Ramos (cell line): ENCODE measurements at regions not wholly inside any gene's neighbourhood (a gene's known extent, or its start where the extent isn't known, plus 50 kb on each side); places are given as distances from the start of the nearest gene placed in this dataset.
"Not testable (repeated sequence)": the region's sequence is repeated elsewhere in the genome, so short reads cannot be mapped to it uniquely, and the experiment has no call there.

Experiments
- in situ Hi-C: fragments of 300-500 bp; cut with MboI; formaldehyde crosslinking; loops from one replicate; pipeline ENCODE4 v1.14.3; 2022; ENCODE audit warnings: low sequenced_read_pairs; ENCODE audit not compliant: unreplicated experiment

- in situ Hi-C loops, result no loop called here
Measured at GRCh38 chr3:56931836-56932235, 128.6 kb upstream of the SPATA12 start.

DNA sequence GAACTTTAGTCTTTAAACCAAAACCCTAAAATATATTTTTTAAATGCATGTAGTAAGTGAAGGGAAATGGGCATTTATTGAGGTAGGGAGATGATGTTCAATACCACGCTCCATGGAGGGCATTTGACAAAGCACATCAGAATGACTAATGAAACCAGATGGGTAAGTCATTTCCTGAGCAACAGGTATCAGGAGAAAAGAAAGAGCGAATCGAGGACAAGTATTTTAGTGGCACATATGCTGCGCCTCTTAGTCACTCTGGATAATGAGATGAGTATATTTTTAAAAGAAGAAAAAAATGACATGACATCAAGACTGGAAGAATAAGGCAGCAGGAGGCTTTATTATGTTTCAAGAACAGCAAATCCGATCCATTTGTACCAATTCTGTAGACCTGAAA lies 129.0 kb upstream of the ARHGEF3 start:
- in situ Hi-C loops, result no loop called here

DNA sequence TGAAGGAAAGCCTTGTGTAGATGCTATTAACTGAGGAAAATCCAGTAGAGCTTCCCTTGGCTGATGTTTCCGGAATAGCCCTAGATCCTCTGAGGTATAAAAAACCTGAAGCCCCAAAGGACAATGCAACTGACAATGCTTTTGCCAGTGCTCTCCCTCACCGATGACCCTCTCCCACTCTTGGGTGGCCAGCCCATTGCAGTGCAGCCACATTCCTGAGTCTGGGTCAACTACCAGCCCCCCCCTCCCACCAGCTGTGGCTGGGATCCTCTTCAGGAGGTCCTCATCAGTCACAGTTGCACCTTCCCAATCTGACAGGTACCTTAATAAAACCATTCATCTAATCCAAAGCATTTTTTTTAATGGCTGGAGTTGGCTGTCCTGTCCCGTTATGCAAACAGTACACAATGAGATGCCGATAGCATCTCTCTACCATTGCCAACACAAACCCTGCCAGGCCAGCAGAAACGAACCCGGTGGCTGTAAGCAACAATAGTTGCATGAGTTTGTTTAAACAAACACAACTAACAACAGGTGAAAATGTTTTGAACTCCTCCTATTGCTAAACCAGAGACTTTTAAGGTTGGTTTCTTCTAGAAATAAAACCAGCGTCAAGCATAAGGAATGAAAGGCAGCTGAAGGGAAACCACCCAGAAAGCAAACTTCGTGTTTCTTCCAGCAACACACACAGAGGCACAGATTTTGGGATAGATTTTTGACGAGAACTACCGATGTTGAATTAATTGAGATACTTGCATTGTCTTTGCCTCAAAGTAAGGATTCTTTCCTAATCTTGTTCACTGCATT lies 128.3 kb upstream of the ARHGEF3 start:
- in situ Hi-C loops, result no loop called here

DNA sequence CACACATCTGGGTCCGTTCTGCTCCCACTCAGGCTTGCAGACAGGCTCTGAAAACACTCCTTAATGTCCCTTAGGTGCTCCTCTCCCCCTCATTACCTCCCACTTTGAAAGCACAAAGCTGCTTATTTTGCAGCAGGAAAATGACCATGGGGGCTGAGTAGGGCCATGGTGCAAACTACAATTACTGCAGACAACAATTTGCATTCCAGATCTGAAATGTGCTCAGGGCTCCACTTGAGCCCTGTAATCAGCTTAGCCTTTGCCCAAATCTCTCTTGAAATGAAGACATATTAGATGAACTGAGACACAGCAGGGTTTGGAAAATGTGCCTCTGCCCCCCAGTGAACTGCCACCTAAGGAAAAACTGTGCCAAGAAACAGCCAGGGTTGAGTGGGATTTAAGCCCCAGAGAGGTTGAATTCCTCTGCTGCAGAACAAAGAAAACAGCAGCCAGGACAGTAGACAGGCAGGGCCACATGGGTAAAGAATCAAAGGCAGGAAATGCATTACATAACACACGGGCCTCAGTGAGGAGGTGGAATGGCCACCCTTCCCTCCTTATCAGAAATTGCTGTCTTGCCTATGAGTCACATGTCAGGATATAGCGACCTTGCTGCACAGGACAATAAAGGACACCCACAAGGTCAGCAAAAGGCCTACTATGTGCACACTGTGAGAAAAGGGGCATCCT lies 126.8 kb upstream of the ARHGEF3 start:
- in situ Hi-C loops, result no loop called here

- in situ Hi-C loops, result no loop called here
Measured at GRCh38 chr3:56927855-56928254, 126.1 kb upstream of the ARHGEF3 start.

DNA sequence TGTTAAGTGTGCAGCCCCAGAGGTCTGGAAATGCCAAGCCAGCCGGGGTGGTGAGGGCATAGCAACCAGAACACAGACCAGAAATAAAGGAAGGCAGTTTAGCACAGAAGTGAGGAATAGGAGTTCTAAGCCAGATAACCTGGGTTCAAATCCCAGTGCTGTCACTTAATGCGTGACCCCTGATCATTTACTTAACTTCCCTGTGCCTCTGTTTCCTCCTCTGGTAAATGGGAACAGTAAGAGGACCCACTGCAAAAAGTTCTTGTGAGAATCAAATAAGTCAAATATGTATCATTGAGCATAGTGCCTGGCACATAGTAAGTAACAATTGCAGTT lies 125.2 kb upstream of the ARHGEF3 start:
- in situ Hi-C loops, result no loop called here

DNA sequence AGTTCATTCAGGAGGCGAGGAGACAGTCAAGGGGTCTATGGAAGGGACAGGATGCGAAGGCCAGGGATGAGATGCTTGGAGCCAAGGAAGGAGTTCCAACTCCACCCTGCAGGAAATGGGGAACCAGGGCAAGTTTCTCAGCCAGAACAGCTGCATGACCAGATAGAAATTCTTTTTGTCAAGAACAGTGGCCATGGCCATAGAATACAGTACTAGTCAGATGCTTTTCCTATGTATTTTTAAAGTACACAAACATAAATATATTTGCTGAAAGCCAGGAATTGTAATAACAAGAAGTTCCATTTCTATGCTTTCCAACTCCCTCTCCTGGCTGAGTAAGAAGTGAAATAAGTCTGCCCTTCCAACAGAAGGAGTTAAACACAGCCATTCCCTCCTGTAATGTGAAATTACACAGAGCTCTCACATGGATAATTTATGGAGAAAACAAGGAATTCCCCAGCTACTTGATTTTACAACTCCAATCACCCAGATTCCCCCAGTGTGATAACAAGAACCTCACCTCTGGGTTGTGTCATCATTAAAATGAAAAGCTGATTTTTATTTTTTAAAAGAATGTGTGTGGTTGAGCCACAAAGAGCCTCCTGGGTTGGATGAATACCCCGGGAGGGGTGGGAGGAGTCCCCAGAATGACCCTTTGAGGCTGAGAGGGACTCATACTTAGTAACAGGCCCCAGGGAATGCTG lies 124.6 kb upstream of the ARHGEF3 start:
- in situ Hi-C loops, result no loop called here

DNA sequence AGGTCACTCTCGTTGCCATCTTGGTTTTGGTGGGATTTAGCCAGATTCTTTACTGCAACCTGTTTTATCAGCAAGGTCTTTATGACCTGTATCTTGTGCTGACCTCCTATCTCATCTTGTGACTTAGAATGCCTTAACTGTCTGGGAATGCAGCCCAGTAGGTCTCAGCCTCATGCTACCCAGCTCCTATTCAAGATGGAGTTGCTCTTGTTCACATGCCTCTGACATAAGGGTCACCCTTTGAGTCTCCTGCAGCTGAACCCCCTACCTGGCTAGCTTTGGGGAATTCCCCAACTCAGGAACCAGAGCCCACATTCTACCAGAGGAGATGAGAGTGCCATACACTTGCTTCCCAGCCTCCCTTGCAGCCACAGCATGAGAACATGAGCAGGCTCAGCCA lies 123.0 kb upstream of the ARHGEF3 start:
- in situ Hi-C loops, result not testable (repeated sequence)

- in situ Hi-C loops, result no loop called here
Measured at GRCh38 chr3:56923526-56924224, 121.9 kb upstream of the ARHGEF3 start.

DNA sequence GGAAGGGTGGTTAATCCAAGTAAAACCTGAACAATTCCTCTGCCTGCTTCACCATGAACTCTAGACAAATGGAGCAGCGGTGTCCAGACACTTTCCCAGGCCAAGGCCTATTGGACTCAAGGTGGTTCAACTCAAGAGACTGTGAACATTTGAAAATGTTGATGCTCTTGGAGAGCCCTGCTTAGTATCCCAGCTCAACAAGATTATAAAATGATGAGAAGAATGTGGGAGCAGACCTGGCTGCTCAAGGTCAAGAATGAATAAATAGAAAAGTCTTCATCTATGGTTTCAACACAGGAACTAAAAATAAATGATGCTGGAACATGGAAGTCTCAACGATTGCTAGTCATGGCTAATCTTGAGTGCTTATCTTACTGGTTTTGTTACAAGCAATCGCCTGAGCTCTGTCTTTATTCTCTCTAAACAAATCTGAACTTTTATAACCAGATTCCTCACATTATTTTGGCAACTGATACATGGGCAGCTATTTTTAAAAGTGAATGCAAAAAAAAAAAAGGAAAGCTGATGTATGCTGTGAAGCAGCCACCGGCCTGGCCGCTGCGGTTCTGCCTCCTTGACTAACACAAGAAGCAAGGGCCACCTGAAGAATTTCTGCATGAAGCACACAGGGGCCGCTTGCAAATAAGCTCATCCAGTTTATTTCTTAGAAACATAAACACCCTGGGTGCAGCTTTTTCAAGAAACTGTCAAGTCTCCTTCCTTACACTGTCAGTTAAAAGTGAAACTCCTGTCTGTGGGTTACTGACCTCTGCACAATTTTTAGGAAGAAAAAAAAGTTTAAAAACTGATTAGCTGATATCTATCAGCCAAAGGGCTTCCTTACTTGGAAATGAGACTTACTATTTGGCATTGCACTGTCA lies 120.1 kb upstream of the ARHGEF3 start:
- in situ Hi-C loops, result no loop called here

DNA sequence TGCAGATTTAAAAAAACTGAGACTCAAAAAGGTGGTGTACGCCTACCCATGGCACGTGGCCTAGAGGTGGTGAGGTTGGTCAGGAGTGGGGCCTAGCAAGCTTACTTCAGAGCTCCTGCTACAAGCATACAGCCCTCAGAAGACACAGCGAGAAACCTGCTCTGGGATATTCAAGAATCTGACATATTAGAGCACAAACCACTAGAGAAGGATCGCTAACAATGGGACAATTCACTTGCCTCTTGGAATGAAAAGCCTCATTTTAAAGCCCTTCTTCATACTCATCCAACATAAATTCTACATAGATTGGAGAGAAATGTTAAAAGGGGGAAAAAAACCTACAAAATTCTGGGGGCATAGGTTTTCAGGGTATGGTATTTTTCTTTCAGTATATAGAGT lies 118.0 kb upstream of the ARHGEF3 start:
- in situ Hi-C loops, result no loop called here

DNA sequence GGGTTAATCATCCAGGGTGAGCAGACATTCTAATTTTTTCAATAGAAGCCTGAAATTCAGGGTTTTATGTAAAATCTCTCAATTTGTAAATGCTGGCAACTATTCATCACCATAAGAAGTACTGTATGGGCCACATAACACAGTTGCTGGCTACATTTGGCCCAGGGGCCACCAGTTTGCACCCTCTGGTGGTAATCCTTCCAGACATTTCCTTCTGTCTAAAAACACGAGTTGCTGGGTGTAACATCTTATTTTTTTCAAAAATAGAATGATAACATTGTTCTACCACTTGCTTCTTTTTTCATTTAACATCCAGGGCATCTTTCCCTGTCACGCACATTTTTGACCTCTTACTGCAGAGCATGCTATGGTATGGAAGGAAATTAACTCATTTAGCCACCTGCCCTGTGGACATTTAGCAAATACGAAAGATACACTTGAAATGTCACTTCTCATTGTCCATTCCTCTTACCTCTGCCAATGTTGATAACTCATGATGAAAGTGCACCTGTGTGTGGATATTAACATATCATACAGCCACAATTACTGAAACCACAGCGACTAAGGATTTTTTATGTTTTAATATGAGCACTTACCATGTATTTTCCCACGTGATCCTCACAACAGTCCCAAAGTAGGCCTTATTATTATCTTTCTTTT lies 117.5 kb upstream of the ARHGEF3 start:
- in situ Hi-C loops, result no loop called here

- in situ Hi-C loops, result no loop called here
Measured at GRCh38 chr3:56918111-56918568, 116.4 kb upstream of the ARHGEF3 start.

GRCh38 chr3:56917361-56918110 lies 115.8 kb upstream of the ARHGEF3 start:
- in situ Hi-C loops, result no loop called here

- in situ Hi-C loops, result no loop called here
Measured at GRCh38 chr3:56916716-56917360, 115.1 kb upstream of the ARHGEF3 start.

GRCh38 chr3:56915966-56916586 lies 114.3 kb upstream of the ARHGEF3 start:
- in situ Hi-C loops, result no loop called here

DNA sequence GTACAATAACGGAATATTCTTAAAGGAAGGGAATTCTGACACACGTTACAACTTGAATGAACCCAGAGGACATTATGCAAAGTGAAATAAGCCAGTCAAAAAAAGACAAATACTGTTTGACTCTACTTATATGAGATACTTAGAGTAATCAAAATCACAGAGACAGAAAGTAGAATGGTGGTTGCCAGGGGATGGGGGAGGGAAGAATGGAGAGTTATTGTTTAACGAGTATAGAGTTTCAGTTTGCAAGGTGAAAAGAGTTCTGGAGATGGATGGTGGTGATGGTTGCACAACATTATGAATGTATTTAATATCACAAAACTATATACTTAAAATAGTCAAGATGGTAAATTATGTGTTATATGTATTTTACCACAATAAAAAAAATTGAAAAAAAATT lies 112.9 kb upstream of the ARHGEF3 start:
- in situ Hi-C loops, result no loop called here

GRCh38 chr3:56911363-56911762 lies 109.6 kb upstream of the ARHGEF3 start:
- in situ Hi-C loops, result no loop called here
